D341Med (cell line): ENCODE measurements at regions not wholly inside any gene's neighbourhood (a gene's known extent, or its start where the extent isn't known, plus 50 kb on each side); places are given as distances from the start of the nearest gene placed in this dataset.
A peak's percentile ranks its signal among the peaks of the same experiment; 100 is the strongest.
"Not testable (repeated sequence)": the region's sequence is repeated elsewhere in the genome, so short reads cannot be mapped to it uniquely, and the experiment has no call there.

Experiments
- DNase-seq: peaks from one replicate; pipeline ENCODE4 v3.0.0; 2012; ENCODE audit warnings: low spot score

DNA sequence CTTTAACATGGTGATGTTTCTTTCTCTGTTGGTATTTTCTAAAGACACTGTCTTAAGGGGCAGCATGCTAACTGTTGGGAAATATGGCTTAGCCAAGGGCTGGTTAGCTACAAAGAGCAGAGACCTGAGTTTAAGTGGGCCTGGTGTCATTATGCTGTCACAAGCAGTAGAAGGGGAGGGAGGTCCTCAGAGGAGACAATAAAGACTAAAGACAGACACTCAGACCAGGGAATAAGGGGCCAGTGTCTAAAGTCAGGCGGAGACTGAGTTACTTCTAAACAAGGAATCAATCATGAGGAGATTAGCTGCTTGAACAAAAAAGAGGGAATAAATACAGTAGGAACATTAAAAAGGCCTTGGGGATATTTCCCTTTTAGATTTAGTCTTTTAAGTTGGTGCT, 142.7 kb upstream of the DPPA4 start:
- DNase-seq = no peak

DNA sequence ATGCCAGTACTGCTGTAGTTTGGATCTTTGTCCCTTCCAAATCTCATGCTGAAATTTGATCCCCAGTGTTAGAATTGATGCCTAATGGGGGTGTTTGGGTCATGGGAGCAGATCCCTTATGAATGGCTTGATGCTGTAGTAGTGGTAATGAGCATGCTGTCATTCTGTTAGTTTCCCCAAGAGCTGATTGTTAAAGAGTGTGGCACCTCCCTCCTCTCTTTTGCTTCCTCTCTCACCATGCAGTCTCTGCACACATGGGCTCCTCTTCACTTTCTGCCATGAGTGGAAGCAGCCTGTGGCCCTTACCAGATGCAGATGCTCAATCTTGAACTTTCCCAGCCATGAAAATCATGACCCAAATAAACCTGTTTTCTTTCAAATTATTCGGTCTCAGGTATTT, 141.3 kb upstream of the DPPA4 start:
- no peak for DNase-seq

DNA sequence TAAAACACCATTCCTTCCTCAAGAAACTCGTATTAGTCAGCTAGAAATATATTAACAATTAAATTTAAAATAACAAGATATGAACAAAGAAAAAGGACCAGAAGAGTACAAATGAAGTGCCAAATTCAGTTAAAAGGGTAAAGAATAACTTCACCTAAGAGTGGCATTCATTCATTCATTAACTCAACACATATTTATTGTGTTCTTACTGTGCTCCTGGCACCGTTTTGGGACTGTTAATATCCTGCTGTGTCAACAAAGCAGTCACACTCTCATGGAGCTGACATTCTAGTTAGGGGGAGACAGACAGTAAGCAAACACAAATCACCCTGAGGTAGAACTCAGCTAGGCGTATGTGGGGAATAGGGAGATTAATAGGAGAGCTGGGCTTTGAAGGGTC, 123.6 kb upstream of the DPPA4 start:
- DNase-seq = no peak

DNA sequence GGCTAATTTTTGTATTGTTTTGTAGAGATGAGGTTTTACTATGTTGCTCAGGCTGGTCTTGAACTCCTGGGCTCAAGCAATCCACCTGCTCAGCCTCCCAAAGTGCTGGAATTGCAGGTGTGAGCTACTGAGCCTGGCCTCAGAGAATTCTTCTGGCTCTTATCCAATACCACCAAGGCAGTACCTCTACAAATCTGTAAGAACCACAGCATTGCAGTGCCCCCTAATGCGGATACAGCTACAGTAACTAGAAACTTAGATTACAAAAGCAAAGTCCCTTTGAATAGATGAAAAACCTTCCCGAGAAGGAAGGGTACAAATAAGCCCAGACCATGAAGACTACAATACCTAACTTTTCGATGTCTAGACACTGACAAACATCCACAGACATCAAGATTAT, 107.9 kb upstream of the DPPA4 start:
- DNase-seq = no peak

DNA sequence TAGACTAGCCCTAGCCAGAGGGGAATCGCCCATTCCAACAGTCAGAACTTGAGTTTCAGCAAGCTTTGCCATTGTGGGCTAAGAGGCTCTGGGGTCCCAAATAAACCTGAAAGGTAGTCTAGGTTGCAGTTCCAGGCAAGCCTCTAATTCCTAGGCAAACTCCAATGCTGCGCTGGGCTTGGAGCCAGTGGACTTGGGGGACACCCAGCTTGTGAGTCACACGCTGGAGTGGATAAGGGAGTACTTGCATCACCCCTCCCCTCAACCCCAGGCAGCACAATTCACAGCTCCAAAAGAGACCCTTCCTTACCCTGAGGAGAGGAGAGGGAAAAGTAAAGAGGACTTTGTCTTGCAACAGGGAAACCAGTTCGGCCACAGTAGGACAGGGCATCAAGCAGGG, 105.2 kb upstream of the DPPA4 start:
- no peak for DNase-seq

GRCh38 chr3:109440353-109440752, 103.0 kb upstream of the DPPA4 start:
- DNase-seq = peak; percentile 46

DNA sequence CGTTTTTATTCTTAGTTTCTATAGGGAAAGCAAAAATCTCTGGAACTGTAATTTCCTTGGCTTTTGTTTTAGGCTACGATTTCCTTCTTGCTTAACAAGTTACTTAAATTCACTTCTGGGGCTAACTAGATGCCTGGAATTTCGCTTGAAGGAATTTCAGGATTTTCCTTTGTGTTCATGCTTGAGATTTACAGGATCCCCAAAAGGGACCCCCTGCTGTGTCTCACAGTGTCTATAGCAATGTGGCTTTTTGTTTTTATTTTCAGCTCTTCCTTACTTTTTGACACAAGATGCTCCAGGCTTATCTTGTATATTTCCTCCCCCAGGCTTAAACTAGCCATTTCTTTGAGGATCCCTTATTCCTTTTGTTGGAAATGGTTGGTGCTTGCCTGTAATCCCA, 95.5 kb upstream of the DPPA4 start:
- DNase-seq = no peak

- no peak for DNase-seq
Observed at GRCh38 chr3:109430911-109431563, 93.7 kb upstream of the DPPA4 start.

DNA sequence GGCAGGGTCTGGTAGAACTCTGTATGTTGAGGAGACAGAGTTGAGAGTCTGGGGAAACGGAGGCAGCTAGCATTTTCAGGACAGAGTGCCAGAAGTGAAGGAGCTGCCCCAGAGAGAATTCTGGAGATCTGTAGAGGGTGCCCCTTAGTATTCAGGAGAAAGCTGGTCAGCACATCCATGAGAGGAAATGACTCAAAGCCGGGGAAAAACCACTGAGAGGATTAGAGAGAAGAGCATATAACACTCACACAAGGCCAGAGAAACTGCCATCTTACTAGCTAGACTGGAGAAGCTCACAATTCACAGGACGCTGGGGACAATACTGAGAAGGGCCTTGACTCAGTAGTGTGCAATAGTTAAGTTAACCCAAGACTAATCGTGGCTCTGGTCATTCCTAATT, 75.7 kb upstream of the DPPA4 start:
- no peak for DNase-seq

GRCh38 chr3:109411547-109411946, 74.2 kb upstream of the DPPA4 start:
- no peak for DNase-seq

DNA sequence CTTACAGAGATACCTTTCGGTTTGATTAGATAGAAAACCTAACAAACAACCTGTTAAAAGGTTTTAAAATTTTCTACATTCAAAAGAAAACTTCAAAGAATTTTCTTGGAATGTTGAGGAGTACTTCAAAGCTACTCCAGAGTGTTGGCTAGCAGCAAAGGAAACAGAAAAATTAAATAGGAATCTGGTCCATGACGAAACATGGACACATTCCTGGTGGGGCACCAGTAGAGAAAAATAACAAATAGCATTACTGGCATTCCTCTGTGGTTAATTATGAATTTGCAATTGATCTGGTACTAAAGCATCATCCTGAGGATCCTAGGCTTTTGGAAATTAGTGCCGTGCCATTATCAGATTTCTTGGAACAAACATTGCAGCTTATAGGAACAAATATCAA, 59.5 kb upstream of the DPPA4 start:
- no peak for DNase-seq

DNA sequence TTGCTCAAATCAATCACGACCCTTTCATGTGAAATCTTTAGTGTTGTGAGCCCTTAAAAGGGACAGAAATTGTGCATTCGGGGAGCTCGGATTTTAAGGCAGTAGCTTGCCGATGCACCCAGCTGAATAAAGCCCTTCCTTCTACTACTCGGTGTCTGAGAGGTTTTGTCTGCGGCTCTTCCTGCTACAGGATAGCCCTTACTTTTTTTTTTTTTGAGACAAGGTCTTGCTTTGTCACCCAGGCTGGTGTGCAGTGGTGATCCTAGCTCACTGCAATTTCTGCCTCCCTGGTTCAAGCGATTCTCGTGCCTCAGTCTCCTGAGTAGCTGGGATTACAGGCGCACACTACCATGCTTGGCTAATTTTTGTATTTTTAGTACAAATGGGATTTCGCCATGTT, 56.4 kb upstream of the DPPA4 start:
- DNase-seq = not testable (repeated sequence)

- DNase-seq = no peak
Observed at GRCh38 chr3:109392293-109392692, 54.9 kb upstream of the DPPA4 start.

GRCh38 chr3:109387621-109388020, 50.3 kb upstream of the DPPA4 start:
- DNase-seq = no peak

- no peak for DNase-seq
Observed at GRCh38 chr3:109387201-109387600, 49.9 kb upstream of the DPPA4 start.
